ENCODE measurements at regions not wholly inside any gene's neighbourhood (a gene's known extent, or its start where the extent isn't known, plus 50 kb on each side); places are given as distances from the start of the nearest gene placed in this dataset.
"Not testable (repeated sequence)": the region's sequence is repeated elsewhere in the genome, so short reads cannot be mapped to it uniquely, and the experiment has no call there.

DNA sequence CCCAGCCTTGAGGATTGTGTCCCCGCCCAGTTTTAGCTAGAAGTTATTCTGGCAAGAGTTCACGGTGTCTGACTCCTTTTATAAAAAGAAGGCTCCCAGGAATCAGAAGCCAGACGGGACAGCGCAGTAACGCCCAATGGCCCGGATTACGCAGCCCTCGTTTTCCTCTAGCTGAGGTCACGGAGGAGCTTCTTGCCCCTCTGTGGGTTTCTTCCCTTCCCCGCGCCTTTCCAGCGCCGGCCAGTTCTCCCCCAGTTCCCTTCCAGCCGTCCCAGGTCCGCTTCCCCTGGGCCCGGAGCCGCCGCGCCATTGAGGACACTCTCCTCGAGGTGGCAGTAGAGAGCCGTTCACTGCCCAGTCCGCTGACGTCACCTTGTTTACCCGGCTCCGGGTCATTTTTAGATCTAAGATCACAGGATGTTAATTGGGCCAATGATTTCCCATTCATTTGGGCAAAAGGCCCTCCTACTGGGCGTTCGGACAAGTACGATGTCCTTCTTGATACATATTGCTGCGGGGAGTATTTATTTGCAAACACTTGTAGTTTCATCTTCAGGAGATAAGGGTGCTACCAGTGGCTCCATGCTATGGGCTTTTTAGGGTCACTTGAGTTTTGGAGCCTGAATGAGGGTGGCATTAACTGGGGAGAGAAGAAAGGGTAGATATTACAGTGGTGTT, 81.5 kb upstream of the PPM1B start:
- peak; percentile 61 for DNase-seq

DNA sequence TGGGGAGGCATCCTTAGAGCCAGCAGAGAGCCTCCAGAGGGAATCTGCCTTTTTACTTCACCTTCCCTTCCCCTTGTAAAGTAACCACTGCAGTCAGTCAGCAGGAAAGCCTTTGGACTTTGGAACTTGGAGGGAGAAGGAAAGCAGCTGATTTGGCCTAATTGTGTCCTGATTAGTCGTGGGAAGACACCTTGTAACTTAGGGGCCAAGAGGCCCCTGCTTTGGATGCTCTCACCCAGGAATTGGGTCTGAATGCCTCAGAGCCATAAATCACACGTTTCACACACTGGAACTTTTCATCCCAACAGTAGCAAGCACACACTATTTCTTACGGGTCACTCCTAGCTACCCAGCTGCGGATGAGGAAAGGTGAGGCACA, 81.0 kb upstream of the PPM1B start:
- no peak for DNase-seq

DNA sequence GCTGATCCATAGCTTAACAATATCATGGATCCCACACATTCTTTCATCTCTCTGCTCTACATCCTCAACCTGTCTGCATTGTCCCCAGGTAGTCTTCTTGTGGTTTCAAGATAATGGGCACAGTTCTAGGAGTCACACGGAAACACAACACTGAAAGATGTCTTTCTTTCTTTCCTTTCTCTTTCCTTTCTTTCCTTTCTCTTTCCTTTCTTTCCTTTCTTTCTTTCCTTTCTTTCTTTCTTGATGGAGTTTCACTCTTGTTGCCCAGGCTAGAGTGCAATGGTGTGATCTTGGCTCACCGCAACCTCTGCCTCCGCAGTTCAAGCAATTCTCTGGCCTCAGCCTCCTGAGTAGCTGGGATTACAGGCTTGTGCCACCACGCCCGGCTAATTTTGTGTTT, 76.2 kb upstream of the PPM1B start:
- not testable (repeated sequence) for DNase-seq

DNA sequence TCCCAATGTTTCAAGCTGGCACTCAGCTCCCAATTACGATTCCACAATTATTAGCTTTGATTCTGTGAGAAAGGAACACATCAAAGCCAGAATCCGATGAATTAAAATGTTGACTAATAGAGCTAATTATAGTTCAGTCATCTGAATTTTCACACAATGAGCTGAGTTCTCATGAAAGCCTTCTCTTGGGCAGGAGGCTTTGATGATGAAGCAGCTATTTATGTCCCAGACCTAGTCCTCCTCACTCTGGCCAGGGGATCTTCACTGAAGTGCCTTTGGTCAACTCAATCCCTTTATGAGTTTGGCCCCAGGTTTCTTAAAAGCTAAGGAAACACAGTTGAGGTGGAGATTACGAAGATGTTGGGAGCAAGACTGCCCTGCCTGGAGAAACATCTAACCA, 74.7 kb upstream of the PPM1B start:
- no peak for DNase-seq

DNA sequence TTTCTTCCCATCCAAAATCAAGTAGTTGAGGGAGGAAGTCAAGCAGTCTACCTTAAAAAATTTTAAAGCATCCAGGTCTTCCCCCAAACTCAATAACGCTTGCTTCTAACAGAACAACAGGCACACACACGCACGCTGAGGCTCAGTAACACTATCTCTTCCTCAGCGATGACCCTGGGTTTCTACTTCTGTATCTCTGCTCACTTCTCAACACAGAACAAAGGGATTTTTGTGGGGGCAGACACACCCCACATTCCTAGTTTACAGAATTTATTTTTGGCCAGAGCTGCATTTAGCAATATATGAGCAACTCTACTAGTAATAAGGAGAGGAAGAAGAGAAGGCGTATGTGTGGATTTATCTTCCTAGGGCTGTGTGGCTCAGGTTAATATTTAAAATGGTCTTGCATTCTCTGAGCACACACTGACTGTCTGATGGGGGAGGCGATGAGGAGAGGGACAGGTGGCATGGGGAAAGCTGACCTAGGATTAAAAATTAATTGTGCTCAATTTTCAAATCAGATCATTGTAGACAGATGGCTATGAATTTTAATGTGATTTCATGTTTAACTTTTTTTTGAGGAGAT, 71.3 kb upstream of the PPM1B start:
- no peak for DNase-seq

DNA sequence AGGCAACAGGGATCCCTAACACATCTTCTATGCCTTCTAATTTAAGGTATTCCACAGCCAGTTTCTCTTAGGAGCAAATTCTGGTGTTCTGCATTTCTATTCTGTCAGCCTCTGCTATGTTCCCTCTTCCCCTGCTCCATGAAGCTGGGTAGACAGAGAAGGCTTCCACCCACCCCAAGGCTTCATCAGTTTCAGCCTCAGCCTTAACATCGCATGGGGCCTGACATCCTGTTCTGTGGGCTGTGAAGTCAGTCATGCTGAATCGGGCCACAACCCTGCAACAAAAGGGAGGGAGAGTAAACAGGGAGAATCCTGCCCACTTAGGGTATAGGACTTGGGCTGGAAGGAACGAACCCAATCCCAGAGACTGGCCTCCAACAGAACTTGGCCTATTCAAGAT, 70.6 kb upstream of the PPM1B start:
- DNase-seq, result no peak

DNA sequence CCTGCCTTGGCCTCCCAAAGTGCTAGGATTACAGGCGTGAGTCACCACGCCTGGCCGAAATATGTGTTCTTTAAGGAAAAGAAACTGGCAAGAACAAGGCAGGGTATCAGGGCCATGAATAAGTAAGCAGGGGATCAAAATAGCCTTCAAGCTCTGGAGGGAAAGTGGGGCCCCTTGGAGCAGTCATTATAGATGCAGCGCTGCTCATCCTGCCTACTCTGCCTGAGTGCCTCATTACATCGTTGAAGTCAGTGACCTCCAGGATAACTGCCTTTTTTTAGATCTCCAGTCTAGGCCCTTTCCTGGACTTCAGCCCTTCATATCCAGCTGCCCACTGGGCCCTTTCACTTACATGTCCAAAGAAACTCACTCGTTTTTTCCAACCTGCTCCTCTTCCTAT, 69.8 kb upstream of the PPM1B start:
- no peak for DNase-seq

DNA sequence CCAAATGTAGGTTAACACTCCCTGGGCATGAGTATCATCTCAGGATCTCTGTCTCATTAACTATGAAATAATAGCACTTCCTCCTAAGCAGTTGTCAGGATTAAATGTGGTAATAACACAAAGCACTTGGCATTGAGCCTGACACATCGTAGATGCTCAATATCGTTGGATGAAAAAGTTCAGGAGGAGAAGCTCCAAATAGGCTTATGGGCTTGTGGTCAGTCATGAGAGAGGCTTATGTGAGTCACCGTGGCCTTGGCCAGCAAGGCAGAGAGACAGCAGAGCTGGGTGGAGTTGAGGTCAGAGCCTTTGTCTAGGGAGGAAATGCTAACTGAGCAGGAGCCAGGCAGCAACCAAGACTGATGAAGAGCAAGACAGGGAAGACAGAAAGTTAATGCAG, 68.3 kb upstream of the PPM1B start:
- peak; percentile 89 for DNase-seq

DNA sequence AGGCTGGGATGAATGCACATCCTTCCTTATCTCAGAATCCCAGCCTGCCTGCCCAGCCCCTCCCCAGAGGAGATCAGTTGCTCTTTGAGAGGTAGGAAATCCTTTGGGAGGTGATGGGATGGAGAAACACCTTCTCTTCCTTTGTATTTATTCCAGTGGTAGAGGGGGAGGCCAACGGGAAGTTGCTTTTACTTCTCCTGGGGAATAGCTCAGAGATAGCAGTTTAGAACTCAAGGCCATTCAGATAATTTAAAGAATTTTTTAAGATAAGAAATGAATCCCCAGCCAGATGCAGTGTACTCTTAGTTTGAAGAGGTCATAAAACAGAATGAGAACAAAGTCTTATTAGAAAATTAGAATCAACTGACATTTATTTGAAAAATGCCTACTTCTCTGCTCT, 67.4 kb upstream of the PPM1B start:
- no peak for DNase-seq

DNA sequence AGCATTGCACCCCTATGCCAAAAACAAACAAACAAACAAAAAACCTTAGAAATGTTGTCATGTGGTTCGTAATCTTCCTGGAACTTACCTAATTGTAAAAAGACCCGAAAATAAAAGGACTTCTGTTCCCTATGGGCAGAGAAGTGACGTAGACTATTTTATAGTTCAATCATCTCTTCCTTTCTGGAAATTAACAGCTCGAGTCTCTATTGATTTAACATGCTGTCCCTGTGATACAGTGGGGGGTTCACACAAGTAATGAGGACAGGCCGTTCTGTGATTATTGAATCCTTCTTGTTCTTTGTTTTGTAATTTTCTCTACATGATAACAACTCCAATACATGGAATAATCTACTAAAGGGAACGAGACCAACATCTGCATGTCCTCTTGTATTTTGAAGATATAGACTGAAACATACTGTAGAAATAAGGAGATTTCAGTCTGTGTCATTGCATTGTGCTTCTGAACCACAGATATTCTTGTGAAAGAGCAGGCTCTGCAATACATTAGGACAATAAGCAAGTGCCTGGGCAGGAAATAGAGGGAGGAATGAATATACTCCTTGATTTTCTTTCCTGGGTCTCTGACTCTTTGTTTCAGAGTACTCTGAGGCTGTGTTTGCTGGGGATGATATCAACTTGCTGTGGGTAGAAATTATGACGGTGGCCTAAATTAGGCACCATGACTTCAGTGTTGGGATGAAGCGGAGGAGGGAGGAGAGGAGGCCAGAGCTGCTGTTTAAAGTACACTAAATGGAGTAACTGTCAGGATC, 65.7 kb upstream of the PPM1B start:
- no peak for DNase-seq

DNA sequence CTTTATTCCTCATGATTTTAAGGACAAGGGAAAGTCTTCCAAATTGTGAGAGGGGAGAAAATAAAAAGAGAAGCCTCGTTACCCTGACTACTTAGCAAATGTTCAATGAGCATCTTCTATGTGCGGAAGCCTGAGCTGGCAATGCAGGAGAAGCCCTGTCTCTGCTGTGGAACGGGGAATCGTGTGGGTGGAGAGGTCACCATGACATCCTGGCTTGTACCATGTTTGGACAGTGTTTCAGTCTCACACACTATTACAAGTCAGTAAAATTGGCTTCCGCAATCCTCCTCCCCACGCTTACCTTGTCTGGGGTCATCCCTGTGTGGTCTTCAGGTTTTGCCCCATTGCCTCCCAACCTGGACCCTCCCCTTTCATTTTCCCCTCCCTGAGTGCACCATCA, 65.0 kb upstream of the PPM1B start:
- no peak for DNase-seq

DNA sequence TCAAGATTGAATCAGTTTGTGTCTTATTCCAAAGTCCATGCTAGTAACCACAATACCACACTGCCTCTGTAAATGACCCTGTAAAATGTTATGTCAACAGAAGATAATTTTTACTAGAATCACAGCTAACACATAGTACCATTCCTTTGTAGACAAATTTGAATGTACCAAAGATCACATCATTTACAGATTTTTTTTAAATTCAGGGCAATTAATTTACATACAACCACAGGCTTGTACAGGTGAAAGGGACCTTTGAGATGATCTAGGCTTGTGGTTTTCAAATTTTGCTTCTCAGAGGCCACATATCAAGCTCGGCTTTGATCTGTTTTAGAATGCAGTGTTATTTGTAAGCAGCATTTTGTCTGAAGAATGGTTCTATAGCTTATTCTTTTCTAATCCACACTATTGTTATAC, 63.8 kb upstream of the PPM1B start:
- DNase-seq, result no peak

DNA sequence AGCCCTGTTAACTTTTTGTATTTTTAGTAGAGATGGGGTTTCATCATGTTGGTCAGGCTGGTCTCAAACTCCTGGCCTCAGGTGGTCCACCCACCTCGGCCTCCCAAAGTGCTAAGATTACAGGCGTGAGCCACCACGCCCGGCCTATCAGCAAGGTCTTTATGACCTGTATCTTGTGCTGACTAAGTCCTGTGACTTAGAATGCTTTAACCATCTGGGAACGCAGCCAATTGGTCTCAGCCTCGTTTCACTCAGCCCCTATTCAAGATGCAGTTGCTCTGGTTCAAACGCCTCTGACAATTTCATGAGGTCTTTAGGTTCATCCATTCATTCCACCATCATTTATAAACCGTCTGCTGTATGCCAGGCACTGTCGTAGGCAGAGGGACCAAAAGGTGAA, 62.2 kb upstream of the PPM1B start:
- DNase-seq, result not testable (repeated sequence)

DNA sequence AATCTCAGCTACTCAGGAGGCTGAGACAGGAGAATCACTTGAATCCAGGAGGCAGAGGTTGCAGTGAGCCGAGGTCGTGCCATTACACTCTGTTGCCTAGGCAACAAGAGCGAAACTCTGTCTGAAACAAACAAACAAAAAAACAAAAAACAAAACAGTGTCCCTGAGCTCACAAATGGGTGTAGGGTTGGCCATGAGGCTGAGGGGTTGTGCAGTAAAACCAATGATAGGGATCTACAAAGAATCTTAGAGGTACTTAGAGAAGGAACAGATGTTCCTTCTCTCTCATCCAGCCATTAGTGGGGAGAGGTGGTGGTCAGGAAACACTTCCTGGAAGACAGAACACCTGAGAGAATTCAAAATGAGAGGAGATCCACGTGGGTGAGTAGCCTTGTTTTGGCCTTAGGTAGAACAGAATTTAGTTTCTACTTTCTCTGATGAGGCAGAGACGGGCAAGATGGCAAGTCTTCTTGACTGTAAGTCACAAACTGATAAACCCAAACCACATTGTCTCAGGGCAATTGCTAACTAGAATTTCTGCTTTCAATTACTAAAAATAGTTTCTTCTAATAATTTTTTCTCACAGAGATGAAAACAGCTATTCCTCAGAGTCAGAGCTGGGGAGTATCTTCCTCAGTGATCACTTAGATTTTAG, 61.5 kb upstream of the PPM1B start:
- DNase-seq, result no peak

DNA sequence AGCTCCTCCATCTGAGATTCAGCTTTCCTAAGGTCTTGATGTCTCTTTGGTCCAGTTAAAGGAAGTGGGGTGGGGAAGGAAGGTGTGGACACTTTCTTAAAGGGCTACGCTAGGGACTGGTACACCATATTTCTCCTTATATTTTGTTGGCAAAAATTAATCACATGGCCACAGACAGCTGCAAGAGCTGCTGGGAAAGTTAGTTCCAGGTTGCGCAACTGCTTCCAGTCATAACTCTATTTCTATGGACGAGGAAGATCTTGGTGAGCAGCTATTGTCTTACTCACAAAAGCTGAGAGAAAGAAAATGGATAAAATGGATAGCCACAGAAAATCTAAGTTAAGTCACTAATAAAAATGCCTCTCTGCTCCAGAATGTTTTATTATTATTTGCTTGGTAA, 60.7 kb upstream of the PPM1B start:
- no peak for DNase-seq

DNA sequence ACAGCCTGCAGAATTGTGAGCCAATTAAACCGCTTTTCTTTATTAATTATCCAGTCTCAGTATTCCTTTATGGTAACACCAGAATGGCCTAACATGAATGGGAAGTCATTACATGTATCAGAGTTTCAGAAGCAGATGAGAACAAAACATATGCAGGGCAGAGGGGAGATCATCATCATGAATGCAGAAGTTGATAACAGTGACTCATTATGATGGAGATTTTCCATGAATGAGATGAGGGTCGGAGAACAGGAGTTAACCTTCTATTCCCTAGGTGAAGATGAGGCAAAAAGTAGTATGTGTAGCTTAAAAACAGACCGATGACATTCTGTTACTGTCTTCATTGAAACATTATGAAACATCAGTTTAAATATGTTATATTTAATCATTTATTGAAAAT, 59.5 kb upstream of the PPM1B start:
- DNase-seq, result no peak

DNA sequence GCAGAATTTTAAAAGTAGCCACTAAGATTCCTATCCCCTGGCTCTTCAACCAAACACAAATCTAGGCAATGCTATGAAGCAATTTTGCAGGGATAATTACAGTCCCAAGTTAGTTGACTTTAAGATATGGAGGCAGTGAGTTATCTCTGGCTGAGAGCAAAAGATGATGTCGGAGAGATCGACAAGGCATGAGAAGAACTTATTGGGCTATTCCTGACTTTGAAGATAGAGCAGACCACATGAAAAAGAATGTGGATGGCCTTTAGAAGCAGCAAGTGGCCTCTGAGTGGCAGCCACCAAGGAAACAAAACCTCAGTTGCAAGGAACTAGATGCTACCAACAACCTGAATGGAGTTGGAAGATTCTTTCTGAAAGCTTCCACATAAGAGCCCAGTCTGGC, 58.2 kb upstream of the PPM1B start:
- no peak for DNase-seq

DNA sequence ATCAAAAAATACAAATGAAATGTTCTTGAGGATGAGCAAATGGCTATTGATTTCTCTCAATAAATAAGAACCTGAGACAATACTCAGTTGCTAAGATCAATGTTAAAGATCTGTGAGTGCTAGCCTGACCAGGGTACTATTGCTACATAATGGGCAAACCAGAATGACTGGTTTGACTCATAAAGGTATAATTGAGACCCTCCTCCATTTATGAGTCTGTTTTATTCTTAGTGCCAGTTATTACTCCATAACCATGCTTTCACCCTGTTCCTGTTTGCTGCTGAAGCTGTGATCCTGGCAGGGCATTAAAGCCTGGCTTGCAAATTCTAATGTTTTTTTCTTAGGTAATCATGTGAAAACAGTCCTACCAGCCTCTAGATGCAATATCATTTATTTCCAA, 56.6 kb upstream of the PPM1B start:
- no peak for DNase-seq

DNA sequence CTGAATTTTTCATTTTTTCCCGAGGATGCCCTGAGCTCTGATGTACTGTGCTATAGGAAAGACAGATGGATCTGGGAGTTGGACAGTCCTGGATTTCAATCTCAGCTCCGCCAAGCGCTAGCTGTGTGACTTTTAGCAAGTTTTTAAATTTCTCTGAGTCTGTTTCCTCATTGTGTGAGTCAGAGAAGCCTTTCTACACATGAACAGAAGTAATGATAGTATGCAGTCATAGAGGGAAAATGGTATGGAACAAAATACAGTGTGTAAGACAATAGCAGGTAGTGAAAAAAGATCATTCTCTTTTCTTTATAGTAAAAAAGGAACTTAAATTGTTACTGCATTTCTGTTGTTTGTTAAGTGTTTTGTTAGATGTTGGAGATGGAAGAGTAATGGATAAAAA, 52.4 kb upstream of the PPM1B start:
- no peak for DNase-seq

DNA sequence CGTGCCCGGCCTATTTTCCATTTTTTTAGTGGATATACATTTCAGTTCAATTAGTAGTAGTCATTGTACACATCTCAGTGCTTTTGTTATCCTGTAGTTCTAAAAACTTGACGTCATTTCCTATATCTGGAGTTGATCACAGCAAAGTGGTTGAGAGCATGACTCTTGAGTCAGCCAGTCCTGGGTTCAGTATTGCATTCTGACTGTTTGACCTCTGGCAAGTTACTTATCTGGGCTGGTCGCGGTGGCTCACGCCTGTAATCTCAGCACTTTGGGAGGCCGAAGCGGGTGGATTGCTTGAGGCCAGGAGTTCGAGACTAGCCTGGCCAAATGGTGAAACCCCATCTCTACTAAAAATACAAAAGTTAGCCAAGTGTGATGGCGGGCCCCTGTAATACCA, 50.4 kb upstream of the PPM1B start:
- DNase-seq, result no peak
